A673 (cell line): ENCODE measurements at regions not wholly inside any gene's neighbourhood (a gene's known extent, or its start where the extent isn't known, plus 50 kb on each side); places are given as distances from the start of the nearest gene placed in this dataset.

Source experiments
- BruUV-seq: library from RNA; stranded (reverse); fragments of 400-500 nt; replicated peaks from 2 replicates; lab custom pipeline; 2021; lab: Mats Ljungman, UMichigan
- CTCF ChIA-PET: fragments of 300-600 bp; sonication (Branson Sonifier 250); formaldehyde crosslinking; loops from one replicate; lab custom pipeline; 2022; ENCODE audit warnings: antibody characterized with exemption; lab: Charles Lee
- POLR2A ChIA-PET: fragments of 300-600 bp; sonication (Branson Sonifier 250); formaldehyde crosslinking; loops from one replicate; lab custom pipeline; 2022; ENCODE audit warnings: antibody characterized with exemption; ENCODE audit not compliant: low non-redundant PET; lab: Charles Lee
- DNase-seq: peaks from one replicate; pipeline ENCODE4 v3.0.0-alpha.2; 2015; ENCODE audit warnings: low spot score
- H3K27ac ChIP-seq: fragments of 200-600 bp; sonication (generic); 2 replicates; pipeline ENCODE4 v1.5.1; 2016; ENCODE audit warnings: mixed run types, low read depth, mild to moderate bottlenecking, mixed read lengths, antibody characterized with exemption, low read length; ENCODE audit not compliant: poor library complexity, severe bottlenecking
- H3K27me3 ChIP-seq: fragments of 200-600 bp; sonication (generic); replicated peaks from 2 replicates; pipeline ENCODE4 v1.6.1; 2017; ENCODE audit warnings: mixed run types, low read depth, mild to moderate bottlenecking, mixed read lengths, antibody characterized with exemption, low read length; ENCODE audit not compliant: insufficient read depth, poor library complexity
- H3K36me3 ChIP-seq: fragments of 200-600 bp; sonication (generic); 2 replicates; pipeline ENCODE4 v1.6.1; 2016; ENCODE audit warnings: mixed run types, mild to moderate bottlenecking, mixed read lengths, antibody characterized with exemption, low read length; ENCODE audit not compliant: insufficient read depth, poor library complexity, severe bottlenecking
- H3K4me1 ChIP-seq: fragments of 200-600 bp; sonication (generic); 2 replicates; pipeline ENCODE4 v1.6.1; 2017; ENCODE audit warnings: mixed run types, mild to moderate bottlenecking, mixed read lengths, antibody characterized with exemption, low read length; ENCODE audit not compliant: insufficient read depth, poor library complexity, severe bottlenecking
- H3K4me3 ChIP-seq: fragments of 200-600 bp; sonication (generic); 2 replicates; pipeline ENCODE4 v1.5.1; 2016; ENCODE audit warnings: low read depth, mixed run types, mild to moderate bottlenecking, mixed read lengths, low read length; ENCODE audit not compliant: poor library complexity, severe bottlenecking
- H3K9me3 ChIP-seq: fragments of 200-600 bp; sonication (generic); 2 replicates; pipeline ENCODE4 v1.6.1; 2016; ENCODE audit warnings: mixed run types, low read depth, mild to moderate bottlenecking, mixed read lengths, antibody characterized with exemption, low read length; ENCODE audit not compliant: poor library complexity, severe bottlenecking
- CTCF ChIP-seq: fragments of 300-800, 200-600 bp; sonication (generic); conservative IDR thresholded peaks from 2 replicates; pipeline ENCODE4 v1.5.1; 2017; ENCODE audit warnings: low read depth, mild to moderate bottlenecking, antibody characterized with exemption, low read length, moderate library complexity, mixed read lengths
- EZH2 ChIP-seq: fragments of 200-600 bp; sonication (generic); IDR thresholded peaks from 2 replicates; pipeline ENCODE4 v1.6.1; 2017; ENCODE audit warnings: borderline replicate concordance, low read depth, mild to moderate bottlenecking, mixed read lengths, antibody characterized with exemption, low read length; ENCODE audit not compliant: poor library complexity, severe bottlenecking
- intact Hi-C: fragments of 100-400 bp; cut with micrococcal nuclease; formaldehyde crosslinking; loops from one replicate; pipeline ENCODE4 v1.10.0; 2022; ENCODE audit not compliant: unreplicated experiment

- no peak overlapping the region for H3K4me3 ChIP-seq
- TF ChIP-seq EZH2 (no peak), CTCF (no peak)
- no peaks in the 10 kb centered on the region for H3K27me3 ChIP-seq
- no peak overlapping the region for H3K27ac ChIP-seq
- H3K9me3 ChIP-seq = no peaks in the 10 kb centered on the region
- intact Hi-C loops = no loop called here
- no peaks in the 10 kb centered on the region for H3K36me3 ChIP-seq
- no peak for DNase-seq
- BruUV-seq = no TSS peak
- POLR2A ChIA-PET = no interaction called here
- H3K4me1 ChIP-seq = no peaks in the 10 kb centered on the region
- CTCF ChIA-PET = no interaction called here
Observed at GRCh38 chr13:81637457-81637856, 1296.5 kb upstream of the SPRY2 start.

GRCh38 chr13:81636120-81636519, 1295.2 kb upstream of the SPRY2 start:
- BruUV-seq = no TSS peak
- no peak for DNase-seq
- no peak overlapping the region for H3K27ac ChIP-seq
- TF ChIP-seq CTCF = no peak
- no peak for TF ChIP-seq EZH2
- H3K4me1 ChIP-seq = no peaks in the 10 kb centered on the region
- H3K4me3 ChIP-seq = no peak overlapping the region
- H3K36me3 ChIP-seq = no peaks in the 10 kb centered on the region
- H3K27me3 ChIP-seq = no peaks in the 10 kb centered on the region
- intact Hi-C loops = no loop called here
- POLR2A ChIA-PET = no interaction called here
- CTCF ChIA-PET = no interaction called here
- H3K9me3 ChIP-seq = no peaks in the 10 kb centered on the region

GRCh38 chr13:81615031-81615430, 1274.1 kb upstream of the SPRY2 start:
- Histone ChIP-seq H3K4me3 (no peak overlapping the region), H3K9me3 (no peaks in the 10 kb centered on the region), H3K36me3 (no peaks in the 10 kb centered on the region), H3K27ac (no peak overlapping the region), H3K27me3 (no peaks in the 10 kb centered on the region), H3K4me1 (no peaks in the 10 kb centered on the region)
- no TSS peak for BruUV-seq
- ChIA-PET POLR2A (no interaction called here), CTCF (no interaction called here)
- DNase-seq = no peak
- TF ChIP-seq EZH2 (no peak), CTCF (no peak)
- intact Hi-C loops = loop anchor here (10.0 kb wide), 1 partner anchor 440 kb away; no protein-coding TSS in a partner anchor
